HEK293 (cell line): ENCODE measurements at regions not wholly inside any gene's neighbourhood (a gene's known extent, or its start where the extent isn't known, plus 50 kb on each side); places are given as distances from the start of the nearest gene placed in this dataset.
A peak's percentile ranks its signal among the peaks of the same experiment; 100 is the strongest.

ENCODE experiments used
- CTCF ChIA-PET: fragments of 350-600 bp; formaldehyde crosslinking; extraction: SDS; loops from one replicate; lab custom pipeline; 2021; ENCODE audit warnings: antibody characterized with exemption; lab: Yijun Ruan, JAX
- POLR2A ChIA-PET: fragments of 300-600 bp; formaldehyde crosslinking; extraction: SDS; loops from one replicate; lab custom pipeline; 2020; ENCODE audit warnings: antibody characterized with exemption, inconsistent platforms; lab: Yijun Ruan, JAX
- H3K27ac ChIP-seq: fragments of 200-500 bp; sonication (Bioruptor generic); 2 replicates; pipeline ENCODE4 v1.5.1; 2014; ENCODE audit warnings: low read depth, low read length, control low read depth, inconsistent platforms; ENCODE audit errors: extremely low read depth
- H3K36me3 ChIP-seq, 2 experiments: fragments of 200-500 bp in 1 of 2; sonication (Bioruptor generic) in 1 of 2; 1 replicate in 1 of 2; 2 replicates in 1 of 2; pipeline ENCODE4 v1.5.1; 2014 to 2017; ENCODE audit warnings: inconsistent platforms in 2 of 2, low read length in 2 of 2; ENCODE audit not compliant: control insufficient read depth in 2 of 2, insufficient read depth in 1 of 2
- H3K4me1 ChIP-seq: fragments of 200-500 bp; sonication (Bioruptor generic); 2 replicates; pipeline ENCODE4 v1.5.1; 2014; ENCODE audit warnings: mild to moderate bottlenecking, low read length, inconsistent platforms; ENCODE audit not compliant: control insufficient read depth, insufficient read depth
- H3K4me3 ChIP-seq: 2 replicates; pipeline ENCODE4 v1.5.1; 2011; ENCODE audit warnings: low read depth, mild to moderate bottlenecking, control low read depth, low read length, moderate library complexity
- H3K9me3 ChIP-seq: fragments of 200-500 bp; sonication (Bioruptor generic); 2 replicates; pipeline ENCODE4 v1.5.1; 2014; ENCODE audit warnings: low read depth, low read length, inconsistent platforms; ENCODE audit not compliant: control insufficient read depth, insufficient read depth
- GLI2 ChIP-seq: fragments of 450-650 bp; formaldehyde crosslinking; IDR thresholded peaks from 2 replicates; pipeline ENCODE4; 2017; ENCODE audit warnings: missing biosample characterization, missing genetic modification characterization, low read depth, borderline replicate concordance
- TSHZ1 ChIP-seq: fragments of 450-650 bp; formaldehyde crosslinking; IDR thresholded peaks from 2 replicates; pipeline ENCODE4 v1.5.1; 2016; ENCODE audit warnings: missing biosample characterization, missing genetic modification characterization, borderline replicate concordance
- ZBTB7A ChIP-seq: fragments of 450-650 bp; formaldehyde crosslinking; IDR thresholded peaks from 2 replicates; pipeline ENCODE4 v1.5.1; 2016; ENCODE audit warnings: low read depth, missing biosample characterization, missing genetic modification characterization
- ZFHX2 ChIP-seq: fragments of 450-650 bp; formaldehyde crosslinking; conservative IDR thresholded peaks from 2 replicates; pipeline ENCODE4 v1.5.1; 2016; ENCODE audit warnings: missing biosample characterization, missing genetic modification characterization
- ZNF169 ChIP-seq: fragments of 450-650 bp; formaldehyde crosslinking; IDR thresholded peaks from 2 replicates; pipeline ENCODE4 v1.5.1; 2016; ENCODE audit warnings: missing biosample characterization, missing genetic modification characterization
- ZNF600 ChIP-seq: fragments of 450-650 bp; formaldehyde crosslinking; IDR thresholded peaks from 2 replicates; pipeline ENCODE4 v1.5.1; 2016; ENCODE audit warnings: missing biosample characterization, missing genetic modification characterization
- ZNF658 ChIP-seq: fragments of 450-650 bp; formaldehyde crosslinking; IDR thresholded peaks from 2 replicates; pipeline ENCODE4; 2016; ENCODE audit warnings: missing biosample characterization, missing genetic modification characterization
- ZNF76 ChIP-seq: fragments of 450-650 bp; formaldehyde crosslinking; IDR thresholded peaks from 2 replicates; pipeline ENCODE4; 2016; ENCODE audit warnings: low read depth, missing biosample characterization, missing genetic modification characterization, borderline replicate concordance
- ZSCAN4 ChIP-seq: fragments of 450-650 bp; formaldehyde crosslinking; IDR thresholded peaks from 2 replicates; pipeline ENCODE4 v1.5.1; 2017; ENCODE audit warnings: missing biosample characterization, missing genetic modification characterization

GRCh38 chr2:64354857-64355680 is 98.9 kb upstream of the LGALSL start:
- TF ChIP-seq TSHZ1 (tag by site-specific recombination) = no peak
- no peak for TF ChIP-seq GLI2
- TF ChIP-seq ZNF76 (tag by site-specific recombination) = no peak
- no peak for TF ChIP-seq ZBTB7A (tag by site-specific recombination)
- Histone ChIP-seq H3K36me3 (no peaks in the 10 kb centered on the region), H3K27ac (no peak overlapping the region), H3K4me1 (no peaks in the 10 kb centered on the region), H3K4me3 (no peak overlapping the region), H3K9me3 (no peaks in the 10 kb centered on the region)
- POLR2A ChIA-PET = interaction anchor here (0.9 kb wide), 1 partner anchor 98 kb away, joined by 3 read pairs; no protein-coding TSS in a partner anchor
- CTCF ChIA-PET = interaction anchor here (0.7 to 1.5 kb wide), 4 partner anchors 24 to 168 kb away, joined by 3 to 7 read pairs (median 4); no protein-coding TSS in a partner anchor

DNA sequence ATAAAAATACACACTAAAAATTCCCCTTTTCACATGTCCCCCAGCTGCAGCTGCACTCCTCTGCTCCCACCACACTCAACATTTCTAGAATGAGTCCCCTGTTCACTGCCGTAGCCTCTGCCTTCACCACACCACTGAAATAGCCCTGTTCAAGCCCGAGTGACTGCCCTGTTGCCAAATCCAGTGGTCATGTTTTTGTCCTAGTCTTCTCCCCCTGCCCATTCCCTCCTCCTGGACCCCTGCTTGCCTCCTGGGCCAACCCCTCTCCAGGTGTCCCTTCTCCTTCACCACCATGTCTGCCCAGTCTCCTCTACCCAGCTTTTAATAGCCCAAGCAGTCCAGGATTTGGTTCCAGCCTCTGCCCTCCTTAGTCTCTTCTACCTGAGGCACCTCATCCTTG is 97.1 kb upstream of the LGALSL start:
- Histone ChIP-seq H3K9me3 (no peaks in the 10 kb centered on the region), H3K4me3 (no peak overlapping the region), H3K27ac (no peak overlapping the region), H3K4me1 (no peaks in the 10 kb centered on the region), H3K36me3 (no peaks in the 10 kb centered on the region)
- ChIA-PET POLR2A (no interaction called here), CTCF (interaction anchor here (0.6 to 2.0 kb wide), 2 partner anchors 26 to 130 kb away, joined by 4 to 13 read pairs; no protein-coding TSS in a partner anchor)
- TF ChIP-seq ZNF600 (tag by site-specific recombination) (no peak), ZNF169 (no peak), ZNF658 (tag by site-specific recombination) (no peak)

GRCh38 chr2:64359171-64359891 is 94.6 kb upstream of the LGALSL start:
- no peak overlapping the region for H3K27ac ChIP-seq
- no peaks in the 10 kb centered on the region for H3K4me1 ChIP-seq
- no peak overlapping the region for H3K4me3 ChIP-seq
- H3K9me3 ChIP-seq = no peaks in the 10 kb centered on the region
- H3K36me3 ChIP-seq = no peaks in the 10 kb centered on the region
- CTCF ChIA-PET = interaction anchor here (0.6 to 1.4 kb wide), 5 partner anchors 13 to 292 kb away, joined by 3 to 7 read pairs (median 3); no protein-coding TSS in a partner anchor
- TF ChIP-seq ZFHX2 (tag by site-specific recombination) (0 out of 2 replicates have a peak, but pooled peaks have one; percentile 23), ZSCAN4 (tag by site-specific recombination) (no peak)
- POLR2A ChIA-PET = no interaction called here
